Spleen (tissue), 11 donors: ENCODE measurements at regions not wholly inside any gene's neighbourhood (a gene's known extent, or its start where the extent isn't known, plus 50 kb on each side); places are given as distances from the start of the nearest gene placed in this dataset.

ENCODE experiments used
- DNase-seq: peaks from one replicate; pipeline ENCODE4 v3.0.0-alpha.2; 2020
- H3K27ac ChIP-seq, 8 donors: fragments of 200-600 bp; sonication (generic) in 7 of 8; 1 replicate in 4 of 8; 2 replicates in 4 of 8; pipeline versions ENCODE4 v1.5.0 to v1.8.0; 2016 to 2021; ENCODE audit warnings: inconsistent platforms in 4 of 8, mild to moderate bottlenecking in 4 of 8, moderate library complexity in 1 of 8
- H3K27me3 ChIP-seq, 7 donors: fragments of 200-600 bp; sonication (generic) in 6 of 7; replicated peaks in 1 of 7; 1 replicate in 4 of 7; 2 replicates in 3 of 7; pipeline versions ENCODE4 v1.5.0 to v1.8.0; 2016 to 2021; ENCODE audit warnings: inconsistent platforms in 3 of 7, mild to moderate bottlenecking in 1 of 7
- H3K36me3 ChIP-seq, 6 donors: fragments of 200-600 bp; sonication (generic) in 5 of 6; 1 replicate in 4 of 6; 2 replicates in 2 of 6; pipeline versions ENCODE4 v1.5.0 to v1.8.0; 2016 to 2021; ENCODE audit warnings: inconsistent platforms in 2 of 6
- H3K4me1 ChIP-seq, 6 donors: fragments of 200-600 bp; sonication (generic) in 5 of 6; 1 replicate in 3 of 6; 2 replicates in 3 of 6; pipeline versions ENCODE4 v1.5.0 to v1.8.0; 2016 to 2021; ENCODE audit warnings: inconsistent platforms in 3 of 6
- H3K4me3 ChIP-seq, 8 donors: fragments of 200-600 bp; sonication (generic) in 7 of 8; 1 replicate in 4 of 8; 2 replicates in 4 of 8; pipeline versions ENCODE4 v1.5.0 to v1.8.0; 2016 to 2021; ENCODE audit warnings: inconsistent platforms in 4 of 8, mild to moderate bottlenecking in 4 of 8, moderate library complexity in 2 of 8
- H3K9me3 ChIP-seq, 8 donors: fragments of 200-600 bp; sonication (generic) in 7 of 8; 1 replicate in 4 of 8; 2 replicates in 4 of 8; pipeline versions ENCODE4 v1.5.0 to v1.8.0; 2016 to 2021; ENCODE audit warnings: inconsistent platforms in 4 of 8
- POLR2A ChIP-seq, 3 donors: fragments of 450-650 bp; IDR thresholded peaks; one replicate each; pipeline ENCODE4 v1.5.1; 2017; ENCODE audit warnings: antibody characterized with exemption in 3 of 3, mild to moderate bottlenecking in 1 of 3
- POLR2AphosphoS5 ChIP-seq, 3 donors: sonication (generic); formaldehyde crosslinking; IDR thresholded peaks; one replicate each; pipeline ENCODE4 v1.5.1; 2017; ENCODE audit warnings: antibody characterized with exemption in 3 of 3
- WGBS, 5 donors: extraction: QIAGEN DNeasy Blood & Tissue Kit in 3 of 5; methylation state at CpG; one replicate each; pipeline versions ENCODE4 v1.1.5 to v1.1.7; 2013 to 2018; 5-methylcytosine and 5-hydroxymethylcytosine counted together
- intact Hi-C: fragments of 100-400 bp; cut with DNase I; formaldehyde crosslinking; loops from one replicate; pipeline ENCODE4 v1.15.0; 2023; ENCODE audit warnings: low total_unique reads
- TF ChIP-seq, protein P1 (sequence below), 11 experiments: fragments of 200-600 bp in 7 of 11; fragments of 450-650 bp in 4 of 11; sonication (generic) in 4 of 11; IDR thresholded peaks in 8 of 11; conservative IDR thresholded peaks in 3 of 11; 1 replicate in 7 of 11; 2 replicates in 4 of 11; pipeline versions ENCODE4 v1.4.0 to v1.8.0; 2016 to 2021; ENCODE audit warnings: antibody characterized with exemption in 11 of 11, inconsistent platforms in 4 of 11, mild to moderate bottlenecking in 1 of 11
- donor health status: healthy with polysubstance abuse.
- donor health status: DM: no; HTN: no; CAD: no; lungs with moderate emphysema.
- donor health status: DM: no; HTN: no; CAD: no.
- donor health status: Bipolar disorder and iron deficiency.
- donor health status: healthy.
- donor health status: DM: no; HTN: no; CAD: no.
- donor health status: DM: yes; HTN: yes; CAD: no.

DNA sequence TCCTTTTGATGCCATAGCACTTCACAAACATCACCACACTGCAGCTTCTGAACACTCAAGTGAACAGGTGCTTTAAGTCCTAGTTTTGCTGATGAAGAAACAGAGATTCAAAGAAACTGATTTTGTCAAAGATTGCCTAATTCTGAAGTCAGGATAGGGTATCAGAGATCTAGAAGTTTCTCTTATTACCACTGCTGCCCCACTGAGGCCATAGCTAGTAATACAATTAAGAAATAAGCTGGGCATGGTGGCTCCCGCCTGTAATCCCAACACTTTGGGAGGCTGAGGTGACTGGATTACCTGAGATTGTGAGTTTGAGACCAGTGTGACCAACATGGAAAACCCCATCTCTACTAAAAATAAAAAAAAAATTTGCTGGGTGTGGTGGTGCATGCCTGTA, 458.3 kb upstream of the SEL1L start:
- 70 to 87% (median 83%) methylated on average over 1 of the region's 1 CpG for WGBS, 5 donors
- Histone ChIP-seq H3K4me1 (peaks cover 0 to 10% (median 0%) of the 10 kb centered on the region in 6 donors), H3K4me3 (no peak overlapping the region), H3K27ac (no peak overlapping the region), H3K36me3 (no peaks in the 10 kb centered on the region), H3K9me3 (no peaks in the 10 kb centered on the region), H3K27me3 (no peaks in the 10 kb centered on the region)
- no peak for TF ChIP-seq POLR2A (IDR thresholded peaks at IDR 0.05)
- no peak for TF ChIP-seq POLR2AphosphoS5 (IDR thresholded peaks at IDR 0.05)
- TF ChIP-seq, protein P1, sequence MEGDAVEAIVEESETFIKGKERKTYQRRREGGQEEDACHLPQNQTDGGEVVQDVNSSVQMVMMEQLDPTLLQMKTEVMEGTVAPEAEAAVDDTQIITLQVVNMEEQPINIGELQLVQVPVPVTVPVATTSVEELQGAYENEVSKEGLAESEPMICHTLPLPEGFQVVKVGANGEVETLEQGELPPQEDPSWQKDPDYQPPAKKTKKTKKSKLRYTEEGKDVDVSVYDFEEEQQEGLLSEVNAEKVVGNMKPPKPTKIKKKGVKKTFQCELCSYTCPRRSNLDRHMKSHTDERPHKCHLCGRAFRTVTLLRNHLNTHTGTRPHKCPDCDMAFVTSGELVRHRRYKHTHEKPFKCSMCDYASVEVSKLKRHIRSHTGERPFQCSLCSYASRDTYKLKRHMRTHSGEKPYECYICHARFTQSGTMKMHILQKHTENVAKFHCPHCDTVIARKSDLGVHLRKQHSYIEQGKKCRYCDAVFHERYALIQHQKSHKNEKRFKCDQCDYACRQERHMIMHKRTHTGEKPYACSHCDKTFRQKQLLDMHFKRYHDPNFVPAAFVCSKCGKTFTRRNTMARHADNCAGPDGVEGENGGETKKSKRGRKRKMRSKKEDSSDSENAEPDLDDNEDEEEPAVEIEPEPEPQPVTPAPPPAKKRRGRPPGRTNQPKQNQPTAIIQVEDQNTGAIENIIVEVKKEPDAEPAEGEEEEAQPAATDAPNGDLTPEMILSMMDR (IDR thresholded peaks at IDR 0.05 in 8 of 11, conservative IDR thresholded peaks at IDR 0.05 in 3 of 11) = peak in 1 of 11 experiments; percentile 15
- intact Hi-C loops = no loop called here
- no peak for DNase-seq

DNA sequence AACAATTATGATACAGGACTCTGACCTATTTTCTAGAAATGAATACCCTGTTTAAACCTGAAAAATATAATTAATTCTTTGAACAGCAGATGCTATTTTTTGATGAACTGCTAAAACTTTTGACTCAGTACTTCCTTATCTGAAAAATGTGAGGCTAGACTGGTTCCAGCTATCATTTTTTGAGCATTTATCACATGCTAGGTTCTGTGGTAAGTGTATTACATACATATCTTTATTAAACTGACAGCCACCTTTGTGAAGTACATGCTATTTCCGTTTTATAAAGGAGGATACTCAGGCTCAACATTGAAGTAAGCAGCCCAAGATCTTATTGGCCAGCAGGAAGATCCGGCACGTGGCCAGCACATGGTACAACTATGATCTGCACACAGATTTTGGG, 459.8 kb upstream of the SEL1L start:
- WGBS, 5 donors = 70 to 91% (median 79%) methylated on average over 3 of the region's 3 CpGs
- Histone ChIP-seq H3K4me3 (no peak overlapping the region), H3K27ac (no peak overlapping the region), H3K9me3 (no peaks in the 10 kb centered on the region), H3K27me3 (no peaks in the 10 kb centered on the region), H3K4me1 (peaks cover 0 to 10% (median 0%) of the 10 kb centered on the region in 6 donors), H3K36me3 (no peaks in the 10 kb centered on the region)
- no peak for DNase-seq
- TF ChIP-seq, protein P1 (IDR thresholded peaks at IDR 0.05 in 8 of 11, conservative IDR thresholded peaks at IDR 0.05 in 3 of 11) = no peak
- TF ChIP-seq POLR2A (IDR thresholded peaks at IDR 0.05) (no peak), POLR2AphosphoS5 (IDR thresholded peaks at IDR 0.05) (no peak)
- intact Hi-C loops = no loop called here

DNA sequence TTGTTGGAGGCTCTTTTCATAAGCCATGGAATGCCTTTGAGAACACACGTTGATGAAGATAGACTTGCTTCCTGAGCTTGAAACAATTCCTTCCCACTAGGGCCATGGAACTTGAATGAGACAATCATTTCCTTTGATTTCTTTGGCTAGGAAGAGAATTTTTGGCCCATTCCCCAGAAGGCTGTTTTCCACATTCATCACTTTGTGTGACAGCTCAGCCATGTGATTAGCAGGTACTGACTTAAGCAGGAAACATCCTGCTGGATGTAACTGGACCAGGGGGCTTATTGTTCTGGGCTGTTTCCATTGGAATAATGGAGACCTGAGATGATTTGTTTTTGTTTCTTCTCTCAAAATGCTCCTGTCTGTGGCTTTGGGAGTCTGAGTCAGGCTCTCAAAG, 469.8 kb upstream of the SEL1L start:
- intact Hi-C loops = no loop called here

DNA sequence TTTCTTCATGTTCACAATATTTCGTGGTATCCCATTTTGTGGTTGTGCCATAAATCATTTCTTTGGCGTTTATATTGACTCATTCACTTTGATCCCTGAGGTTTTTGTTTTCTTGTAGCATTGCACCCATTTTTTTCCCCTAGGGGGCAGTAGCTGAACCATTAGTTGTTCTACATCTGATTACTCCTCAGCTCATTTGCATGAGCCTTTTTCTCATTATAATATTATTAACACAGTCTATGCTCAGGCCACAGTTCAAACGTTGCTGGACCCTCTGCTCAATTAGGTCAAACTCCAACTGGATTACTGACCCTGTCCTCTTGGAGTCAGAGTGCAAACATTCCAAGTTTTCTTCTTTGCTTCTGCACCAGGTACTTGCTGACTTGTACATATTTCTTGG, 475.4 kb upstream of the SEL1L start:
- Histone ChIP-seq H3K36me3 (no peaks in the 10 kb centered on the region), H3K9me3 (peaks cover 0 to 31% (median 19%) of the 10 kb centered on the region in 8 donors), H3K27me3 (no peaks in the 10 kb centered on the region), H3K27ac (no peak overlapping the region), H3K4me3 (no peak overlapping the region), H3K4me1 (no peaks in the 10 kb centered on the region)
- no peak for TF ChIP-seq POLR2A (IDR thresholded peaks at IDR 0.05)
- TF ChIP-seq, protein P1 (IDR thresholded peaks at IDR 0.05 in 8 of 11, conservative IDR thresholded peaks at IDR 0.05 in 3 of 11) = peak in 1 of 11 experiments; percentile 20
- 13 to 17% (median 15%) methylated on average over 3 of the region's 3 CpGs for WGBS, 5 donors
- no peak for DNase-seq
- intact Hi-C loops = no loop called here

More for the DNA sequence above, 469.8 kb upstream of the SEL1L start:
- no peak overlapping the region for H3K27ac ChIP-seq
- no peaks in the 10 kb centered on the region for H3K36me3 ChIP-seq
- H3K4me1 ChIP-seq = no peaks in the 10 kb centered on the region
- no peak overlapping the region for H3K4me3 ChIP-seq
- DNase-seq = no peak
- H3K27me3 ChIP-seq = no peaks in the 10 kb centered on the region
- no peak for TF ChIP-seq POLR2A (IDR thresholded peaks at IDR 0.05)
- TF ChIP-seq, protein P1 (IDR thresholded peaks at IDR 0.05 in 8 of 11, conservative IDR thresholded peaks at IDR 0.05 in 3 of 11) = no peak
- TF ChIP-seq POLR2AphosphoS5 (IDR thresholded peaks at IDR 0.05) = no peak
- WGBS, 5 donors = 26 to 44% (median 30%) methylated on average over 1 of the region's 1 CpG
- H3K9me3 ChIP-seq = no peaks in the 10 kb centered on the region
